SKM-1 (cell line): ENCODE measurements at regions not wholly inside any gene's neighbourhood (a gene's known extent, or its start where the extent isn't known, plus 50 kb on each side); places are given as distances from the start of the nearest gene placed in this dataset.

Experiments used
- DNase-seq: peaks from one replicate; lab custom pipeline; 2025; ENCODE audit not compliant: unreplicated experiment; lab: John Stamatoyannopoulos, UW

DNA sequence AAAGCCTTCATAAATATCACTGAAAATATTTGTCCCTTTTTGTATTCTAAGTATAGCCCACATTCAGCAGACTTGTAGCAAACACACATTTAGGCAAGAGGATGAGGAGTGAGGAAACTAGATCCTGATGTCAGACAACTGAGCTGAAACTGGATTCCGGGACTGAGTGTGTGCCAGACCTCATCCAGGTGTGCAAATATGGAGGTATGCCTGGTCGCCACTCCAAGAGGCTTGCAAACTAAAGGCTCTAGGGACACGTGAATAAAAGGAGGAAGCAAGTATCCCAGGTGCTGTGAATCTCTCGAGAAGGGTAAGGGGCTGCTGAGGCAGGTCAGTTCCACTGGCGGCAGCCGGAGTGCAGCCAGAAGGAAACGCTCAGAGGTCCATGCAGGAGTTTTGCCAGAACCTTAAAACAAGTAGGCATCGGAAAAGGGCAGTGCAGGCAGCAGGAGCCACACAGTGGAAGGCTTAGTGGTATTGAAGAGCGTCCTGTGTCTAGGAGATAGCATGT lies 77.4 kb upstream of the ALDH1B1 start:
- DNase-seq, result no peak

DNA sequence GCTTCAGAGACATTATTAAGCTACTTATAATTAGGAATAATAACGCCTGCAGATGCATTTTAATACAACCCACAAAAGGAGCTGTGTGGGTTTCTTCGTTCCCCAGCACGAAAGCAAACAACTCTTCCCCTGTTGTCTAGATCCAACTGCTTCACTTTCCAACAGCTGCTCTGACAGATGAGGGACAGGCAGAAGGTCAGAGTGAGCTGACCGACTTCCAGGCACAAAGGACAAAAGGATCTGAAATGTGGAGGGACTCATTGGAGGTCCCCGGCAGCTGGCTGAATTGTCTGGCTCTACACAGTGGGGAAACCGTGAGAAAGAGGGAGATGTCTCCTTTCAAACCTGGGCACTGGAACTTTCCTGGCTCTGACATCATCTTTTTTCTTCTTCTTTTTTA lies 79.1 kb upstream of the ALDH1B1 start:
- no peak for DNase-seq

DNA sequence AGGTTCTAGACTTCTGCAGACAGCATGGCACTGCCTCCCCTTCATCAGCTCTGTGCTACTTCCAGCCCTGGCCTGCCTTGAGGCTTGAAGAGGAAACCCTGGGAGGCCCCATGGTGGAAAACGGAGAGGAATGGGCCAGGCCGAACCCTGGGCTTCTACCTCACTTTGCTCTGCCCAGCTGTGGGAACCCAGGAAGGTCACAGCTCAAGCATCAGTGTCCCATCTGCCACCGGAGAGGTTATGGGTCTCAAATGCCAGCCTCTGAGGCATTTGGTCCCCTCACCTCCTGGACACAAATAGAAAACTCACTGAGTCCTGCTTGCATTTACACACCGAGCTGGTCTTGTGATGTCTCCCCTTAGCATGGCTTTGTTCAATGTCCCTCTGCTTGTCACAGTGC lies 80.1 kb upstream of the ALDH1B1 start:
- DNase-seq, result no peak

DNA sequence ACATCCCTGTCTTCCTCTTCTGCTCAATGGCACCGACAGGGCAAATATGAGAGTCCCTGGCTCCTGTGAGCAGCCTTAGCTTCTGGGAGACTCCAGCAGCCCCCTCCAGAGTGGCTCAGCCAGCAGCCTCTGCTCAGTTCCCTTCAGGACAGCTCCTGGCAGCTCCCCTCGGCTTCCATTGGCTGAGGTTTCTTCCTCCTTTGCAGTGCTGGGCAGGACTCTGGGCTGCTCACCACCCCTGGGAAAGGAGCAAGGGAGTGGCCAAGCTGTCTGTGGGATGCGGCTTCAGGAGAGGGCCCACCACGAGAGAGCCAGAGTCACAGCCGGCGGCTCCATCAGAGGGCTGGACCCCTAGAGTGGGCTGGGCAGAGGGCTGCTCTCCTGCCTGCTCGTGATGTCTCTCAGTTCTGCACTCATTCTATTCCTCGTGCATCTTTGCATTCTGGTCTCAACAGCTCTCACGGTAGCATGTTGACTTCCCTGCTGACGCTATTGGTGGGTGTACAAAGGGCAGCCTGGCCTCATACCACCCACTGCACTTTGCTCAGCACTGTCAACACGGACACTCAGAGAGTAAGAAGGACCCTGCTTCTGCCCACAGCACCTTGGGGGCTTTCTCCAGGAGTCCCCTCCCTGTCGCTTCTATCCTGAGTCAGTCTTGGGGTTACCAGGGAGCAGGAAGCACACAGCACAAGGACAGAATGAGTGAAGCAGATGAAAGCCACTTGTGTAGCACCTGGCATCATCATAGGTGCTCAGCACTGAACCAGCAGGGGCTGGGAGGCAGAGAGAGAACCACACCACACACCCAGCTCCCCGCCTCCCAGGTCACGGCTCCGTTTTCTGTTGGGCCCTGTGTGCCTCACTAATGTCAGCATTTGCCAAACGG lies 80.9 kb upstream of the ALDH1B1 start:
- no peak for DNase-seq

DNA sequence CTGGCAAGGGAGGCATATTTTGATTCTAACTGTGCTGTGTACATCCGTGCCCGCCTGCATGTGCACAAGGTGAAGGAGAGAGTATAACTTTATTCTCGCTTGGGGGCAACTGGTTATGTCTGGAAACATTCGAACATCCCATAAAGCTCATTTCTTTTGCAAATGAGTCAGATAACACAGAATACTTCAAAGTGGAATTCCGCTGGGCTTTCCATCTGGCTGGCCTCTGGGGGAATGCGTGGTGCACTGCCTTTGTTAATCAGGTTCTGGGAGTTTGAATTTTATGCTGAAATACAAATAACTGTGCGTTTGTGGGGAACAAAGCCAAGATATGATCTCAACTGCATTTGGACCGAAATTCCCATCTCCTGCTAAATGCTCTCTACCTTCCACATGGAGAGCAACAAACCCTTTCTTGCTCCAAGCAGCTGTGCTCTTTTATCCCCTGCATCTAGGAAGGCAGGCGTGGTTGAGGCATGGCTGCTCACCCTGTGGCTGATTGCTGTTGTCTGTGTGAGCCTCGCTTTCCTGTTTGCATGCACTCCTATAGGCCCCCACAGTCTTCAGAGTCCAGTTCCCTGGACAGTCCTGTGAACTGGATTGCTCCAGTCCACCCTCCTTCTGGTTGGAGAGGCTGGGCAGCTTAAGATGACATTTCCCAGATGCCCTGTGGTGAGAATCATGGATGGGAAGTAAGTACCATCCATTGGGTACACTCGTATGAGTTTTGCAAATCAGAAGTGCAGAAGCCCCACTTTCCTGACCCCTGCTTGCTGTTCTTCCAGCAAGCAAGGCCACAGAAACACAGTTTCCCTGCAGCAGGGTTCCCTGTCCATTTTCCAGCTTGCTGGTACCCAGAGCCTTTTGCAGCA lies 82.9 kb upstream of the ALDH1B1 start:
- DNase-seq, result no peak

DNA sequence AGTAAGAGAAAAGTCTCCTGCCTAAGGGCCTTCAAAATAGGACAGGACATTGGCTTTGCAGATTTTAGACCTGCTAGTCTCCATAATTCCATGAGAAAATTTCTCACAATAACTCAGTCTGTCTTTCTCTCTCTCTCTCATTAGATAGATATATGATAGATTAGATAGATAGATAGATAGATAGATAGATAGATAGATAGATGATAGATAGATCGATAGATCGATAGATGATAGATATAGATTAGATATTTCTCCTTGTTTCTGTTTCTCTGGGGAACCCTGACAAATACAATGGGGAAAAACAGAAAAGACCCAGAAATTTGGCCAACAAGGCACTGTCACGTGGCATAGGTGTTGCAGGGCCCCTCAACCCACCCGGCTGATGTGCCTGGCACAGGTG lies 84.4 kb upstream of the ALDH1B1 start:
- no peak for DNase-seq

DNA sequence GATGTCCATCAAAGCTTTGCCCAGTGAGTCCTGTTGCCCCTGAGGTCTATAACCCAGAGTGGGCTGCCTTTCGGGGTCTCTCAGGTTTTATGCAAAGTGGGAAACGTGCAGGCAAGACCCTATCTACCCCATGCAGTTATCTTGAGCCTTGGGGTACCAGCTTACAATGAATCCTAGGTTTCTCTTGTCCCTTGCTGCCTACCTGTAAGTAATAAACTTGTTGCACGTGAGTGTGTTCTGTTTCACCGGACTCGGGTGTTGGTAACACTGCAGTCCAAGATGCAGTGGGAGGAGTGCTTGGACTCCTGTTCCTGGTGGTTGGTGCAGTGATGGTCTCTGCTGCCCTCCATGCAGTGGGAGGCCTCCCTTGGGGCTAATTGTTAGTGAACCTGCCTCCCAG lies 85.6 kb upstream of the ALDH1B1 start:
- no peak for DNase-seq

DNA sequence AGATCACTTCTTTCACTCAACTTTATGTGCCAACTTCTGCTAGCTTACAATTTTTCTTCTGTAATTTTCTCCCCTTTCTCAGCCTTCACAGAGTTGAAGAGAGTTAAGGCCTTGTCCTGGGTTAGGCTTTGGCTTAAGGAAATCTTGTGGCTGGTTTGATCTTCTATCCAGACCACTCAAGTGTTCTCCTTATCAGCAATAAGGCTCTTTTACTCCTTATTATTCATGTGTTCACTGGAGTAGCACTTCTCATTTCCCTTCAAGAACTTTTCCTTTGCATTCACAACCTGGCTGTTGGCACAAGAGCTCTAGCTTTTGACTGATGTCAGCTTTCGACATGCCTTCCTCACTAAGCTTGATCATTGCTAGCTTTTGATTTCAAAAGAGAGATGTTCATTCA lies 86.9 kb upstream of the ALDH1B1 start:
- no peak for DNase-seq

DNA sequence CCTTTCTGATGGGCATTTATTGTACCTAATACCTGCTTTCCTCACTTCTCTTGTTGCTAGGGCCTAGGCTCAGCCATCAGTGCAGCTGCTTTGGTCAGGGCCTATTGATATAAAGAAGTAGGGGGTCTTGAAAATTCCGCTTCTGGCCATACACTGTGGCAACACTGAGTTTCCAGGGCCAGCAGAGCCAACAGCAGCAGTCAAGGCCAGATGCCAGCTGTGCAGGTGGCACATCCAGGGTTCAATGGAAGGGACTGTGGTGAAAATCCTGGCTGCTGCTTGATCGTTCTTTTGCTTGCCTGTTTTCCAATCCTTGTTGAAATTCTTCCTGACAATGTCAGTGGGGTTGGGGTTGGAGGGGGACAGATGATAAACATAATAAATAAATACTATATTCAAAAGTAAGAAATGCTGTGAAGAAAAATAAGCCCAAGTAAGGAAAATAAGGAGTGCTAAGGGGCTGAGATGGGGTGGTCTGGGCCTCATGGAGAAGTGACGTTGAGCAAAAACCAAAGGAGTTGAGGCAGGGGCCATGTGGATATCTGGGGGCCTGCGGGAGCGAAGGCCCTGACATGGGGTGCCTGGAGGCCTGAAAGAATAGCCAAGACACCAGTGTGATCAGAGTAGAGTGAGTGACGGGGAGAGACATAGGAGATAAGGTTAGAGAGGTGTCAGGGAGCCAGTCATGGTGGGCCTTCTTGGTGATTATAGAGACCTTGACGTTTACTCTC lies 91.0 kb upstream of the ALDH1B1 start:
- no peak for DNase-seq

DNA sequence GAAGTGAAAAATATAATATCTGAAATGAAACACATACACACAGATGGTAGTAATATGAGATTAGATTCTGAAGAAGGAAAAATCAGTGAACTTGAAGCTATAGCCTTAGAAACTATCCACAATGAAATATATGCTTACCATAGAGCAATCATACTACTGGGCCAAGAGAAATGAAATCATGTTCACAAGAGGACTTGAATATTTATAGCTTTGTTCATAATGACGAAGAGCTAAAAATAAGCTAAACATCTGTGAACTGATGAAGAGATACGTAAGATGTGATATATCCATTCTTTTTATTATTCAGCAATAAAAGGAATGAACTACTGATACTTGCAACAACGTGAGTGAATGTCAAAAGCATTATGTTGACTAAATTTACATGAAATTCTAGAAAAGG lies 92.6 kb upstream of the ALDH1B1 start:
- DNase-seq, result no peak

DNA sequence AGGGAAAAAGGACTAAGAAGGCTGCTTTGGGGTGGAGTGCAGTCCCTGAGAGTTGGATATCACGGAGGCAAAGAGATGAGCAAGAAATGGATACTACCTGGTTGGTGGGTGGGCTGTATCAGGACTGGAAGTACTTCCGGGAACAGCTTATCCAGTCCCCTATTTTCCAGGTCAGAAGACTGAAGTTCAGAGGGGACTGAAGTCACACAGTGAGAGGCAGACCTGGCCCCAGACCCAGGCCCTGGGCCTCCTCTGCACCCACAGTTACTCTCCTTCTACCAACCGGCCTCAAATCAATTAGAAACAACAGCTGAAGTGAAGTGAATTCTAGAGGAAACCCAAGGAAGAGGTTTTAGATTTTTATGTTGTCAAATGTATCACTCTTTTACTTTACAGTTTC lies 93.6 kb upstream of the ALDH1B1 start:
- no peak for DNase-seq

DNA sequence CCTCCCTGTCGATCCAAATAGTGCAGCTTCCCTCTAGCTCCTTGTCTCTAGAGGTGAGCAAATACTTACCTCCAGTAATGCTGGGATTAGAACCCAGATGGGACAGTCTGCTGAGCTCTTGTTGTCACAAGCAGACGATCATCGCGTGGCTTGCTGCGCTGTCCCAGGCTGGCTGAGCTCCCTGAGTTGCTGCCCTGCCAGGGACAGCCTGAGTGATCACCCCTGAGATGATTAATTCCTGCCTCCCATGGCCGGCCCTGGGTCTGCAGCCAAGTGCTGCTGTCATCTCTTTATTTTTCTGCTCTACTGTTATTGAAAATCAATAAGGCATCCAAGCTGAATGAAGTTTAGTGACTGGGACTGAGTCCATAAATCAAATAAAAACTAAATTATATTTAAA lies 94.0 kb upstream of the ALDH1B1 start:
- no peak for DNase-seq

DNA sequence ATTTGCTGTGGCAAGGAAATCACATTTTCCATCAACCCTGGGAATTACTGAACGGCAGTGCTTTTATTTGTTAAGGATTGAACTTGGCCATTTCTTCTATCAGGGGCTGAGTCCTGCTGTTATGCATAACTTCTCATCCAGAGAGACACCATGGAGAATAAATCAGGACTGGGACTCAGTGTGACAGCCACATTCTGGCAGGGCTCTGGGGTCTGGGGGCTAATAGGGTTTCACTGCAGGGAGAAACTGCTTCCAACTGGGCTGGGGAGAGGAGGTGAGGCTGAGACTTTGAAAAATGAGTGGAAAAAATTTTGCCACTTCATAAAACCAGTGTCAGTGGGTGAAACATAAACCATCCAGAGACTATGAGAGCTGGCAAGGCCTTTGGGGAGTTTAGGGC lies 95.7 kb upstream of the ALDH1B1 start:
- DNase-seq, result no peak

DNA sequence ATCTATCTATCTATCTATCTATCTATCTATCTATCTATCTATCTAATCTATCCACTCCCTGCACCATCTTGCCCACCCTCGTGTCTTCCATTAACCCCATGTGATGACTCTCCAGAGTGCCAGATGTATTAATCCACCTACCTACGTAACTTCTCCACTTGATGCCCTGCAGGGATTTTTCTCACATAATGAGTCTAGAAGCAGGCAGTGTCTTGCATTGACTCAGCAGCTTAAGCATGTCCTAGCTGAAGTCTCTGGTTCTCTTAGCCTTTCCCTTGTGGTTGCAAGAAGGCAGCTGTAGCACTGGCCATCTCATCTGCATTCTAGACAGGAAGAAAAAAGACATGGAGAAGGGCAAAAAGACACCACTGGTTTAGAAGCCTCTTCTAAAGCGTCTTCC lies 96.7 kb upstream of the ALDH1B1 start:
- no peak for DNase-seq

DNA sequence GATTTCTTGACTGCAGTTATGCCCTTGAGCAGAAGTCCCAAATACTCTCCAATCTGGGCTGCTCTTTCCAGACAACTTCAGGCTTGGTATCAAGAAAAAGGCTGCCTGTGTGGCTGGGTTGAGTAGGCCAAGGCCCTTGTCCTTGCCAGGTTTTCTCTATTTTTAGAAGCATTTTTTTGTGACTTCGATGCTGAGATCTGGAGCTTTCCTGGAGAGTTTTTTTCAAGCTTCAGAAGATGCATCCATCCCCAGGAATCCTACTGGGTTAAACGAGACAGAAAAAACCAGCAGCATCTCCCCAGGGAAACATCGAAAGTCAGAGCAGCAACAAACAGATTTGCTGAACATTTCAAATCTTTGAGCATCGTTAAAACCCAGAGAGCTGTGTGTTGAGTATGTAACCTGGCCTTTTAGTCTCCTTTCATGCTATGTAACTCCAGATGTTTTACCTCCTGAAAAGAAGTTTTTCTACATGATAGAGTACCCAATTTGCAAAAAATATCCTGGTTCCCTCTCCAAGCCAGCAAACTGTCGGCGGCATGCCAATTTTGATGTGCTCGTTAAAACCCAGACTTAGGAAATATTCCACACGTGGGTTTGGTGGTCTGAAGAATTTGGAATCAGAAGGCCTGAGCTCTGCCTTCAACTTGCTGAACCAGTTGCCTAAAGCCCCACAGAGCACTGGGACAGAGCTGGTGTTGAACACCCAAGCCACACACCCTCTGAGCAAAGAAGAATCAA lies 98.1 kb upstream of the ALDH1B1 start:
- no peak for DNase-seq

DNA sequence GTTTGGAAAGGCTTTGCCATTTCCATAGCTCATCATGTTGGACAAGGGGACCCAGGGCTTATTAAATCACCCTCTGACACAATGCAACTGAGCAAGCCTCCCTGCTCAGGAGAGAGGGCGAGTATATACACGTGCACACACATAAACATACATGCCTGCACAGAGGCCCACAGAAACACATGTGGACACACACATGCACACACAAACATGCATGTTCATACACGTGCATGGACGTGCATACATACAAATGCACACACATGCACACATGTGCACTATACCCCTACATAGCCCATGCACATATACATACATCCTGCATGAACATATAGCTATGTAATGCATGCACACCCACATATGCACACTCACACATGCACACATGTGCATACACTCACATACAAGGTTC lies 99.5 kb upstream of the ALDH1B1 start:
- DNase-seq, result no peak

DNA sequence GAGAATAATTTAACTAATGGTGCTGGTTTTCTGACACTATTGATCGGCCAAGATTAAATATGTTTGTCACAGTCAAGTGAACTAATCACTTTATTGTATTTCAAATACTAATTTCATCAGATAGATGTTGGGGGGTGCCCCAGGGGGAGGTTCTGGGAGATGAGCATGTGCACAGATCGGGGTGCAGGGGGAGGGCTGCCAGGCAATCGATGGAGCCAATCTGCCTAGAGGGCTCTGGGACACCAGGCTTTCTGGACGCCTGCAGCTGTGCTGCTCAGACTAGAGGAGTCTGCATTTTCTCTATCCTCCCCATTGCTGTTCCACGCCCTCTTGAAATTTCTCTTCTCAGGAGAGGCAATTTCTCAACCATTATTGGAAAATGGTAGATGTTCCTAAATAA lies 100.0 kb upstream of the ALDH1B1 start:
- DNase-seq, result no peak

DNA sequence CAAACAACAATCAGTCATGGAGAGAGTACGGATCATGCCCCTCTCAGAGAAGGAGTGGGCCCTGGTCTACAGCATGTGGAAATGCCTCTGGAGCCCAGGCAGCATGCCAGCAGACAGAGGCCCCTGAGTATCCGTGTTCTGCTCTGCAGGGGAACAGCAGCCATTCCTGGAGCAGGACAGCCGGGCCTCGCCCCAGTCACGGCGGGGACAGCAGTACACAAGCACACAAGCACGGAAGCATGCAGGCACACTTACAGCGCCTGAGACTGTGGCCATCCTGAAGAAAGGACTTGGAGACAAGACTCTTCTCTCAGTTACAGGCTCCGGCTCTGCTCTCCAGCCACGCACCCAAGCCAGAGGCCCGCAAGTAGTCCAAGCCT lies 102.6 kb upstream of the ALDH1B1 start:
- DNase-seq, result no peak

DNA sequence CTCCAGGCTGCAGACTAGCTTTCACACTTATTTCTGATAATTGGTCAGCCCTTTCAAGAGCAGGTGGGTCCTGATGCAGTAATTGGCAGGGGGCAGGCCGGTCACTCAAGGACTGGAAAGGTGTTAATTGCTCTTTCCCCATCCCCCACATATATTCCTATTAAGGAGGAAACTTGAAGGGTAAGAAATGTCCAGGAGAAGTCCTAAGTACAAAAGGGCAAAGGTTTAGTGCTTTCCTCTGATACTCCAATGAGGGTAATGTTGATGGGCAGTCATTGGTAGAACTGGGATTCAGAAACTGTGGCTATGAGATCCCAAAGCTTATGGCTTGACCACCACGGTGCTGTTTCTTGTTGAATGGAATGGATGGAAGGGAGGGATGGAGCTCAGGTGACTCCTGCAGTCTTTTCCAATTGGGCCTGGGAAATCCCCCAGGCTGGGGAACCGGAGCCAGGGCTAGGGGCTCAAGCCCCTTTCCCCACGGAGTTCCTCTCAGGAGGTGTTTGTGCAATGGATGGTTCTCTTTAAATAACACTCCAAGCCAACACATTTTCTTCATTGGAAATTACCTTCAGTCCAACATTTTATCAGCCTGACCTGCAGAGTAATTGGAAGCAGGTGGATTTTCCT lies 103.2 kb upstream of the ALDH1B1 start:
- DNase-seq, result no peak

DNA sequence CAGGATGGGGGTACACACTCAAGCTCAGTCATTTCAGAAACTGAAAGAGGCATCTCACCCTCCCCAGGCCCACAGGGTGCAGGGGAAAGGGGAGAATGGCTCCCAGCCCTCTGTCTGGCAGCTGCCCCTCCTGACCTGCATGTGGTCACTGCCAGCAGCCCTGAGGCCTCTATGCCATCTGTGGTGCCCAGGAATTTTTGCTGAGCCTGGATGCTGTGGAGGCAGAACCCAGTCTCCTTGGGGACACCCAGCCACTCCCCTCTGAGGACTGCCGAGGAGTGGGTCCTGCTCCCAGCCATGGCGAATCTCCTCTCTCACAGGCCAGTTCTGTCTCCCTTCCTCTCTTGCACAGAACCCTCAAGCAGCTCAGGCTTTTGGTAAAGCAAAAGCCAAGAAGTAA lies 104.0 kb upstream of the ALDH1B1 start:
- no peak for DNase-seq
